ENCODE measurements at regions not wholly inside any gene's neighbourhood (a gene's known extent, or its start where the extent isn't known, plus 50 kb on each side); places are given as distances from the start of the nearest gene placed in this dataset.

DNA sequence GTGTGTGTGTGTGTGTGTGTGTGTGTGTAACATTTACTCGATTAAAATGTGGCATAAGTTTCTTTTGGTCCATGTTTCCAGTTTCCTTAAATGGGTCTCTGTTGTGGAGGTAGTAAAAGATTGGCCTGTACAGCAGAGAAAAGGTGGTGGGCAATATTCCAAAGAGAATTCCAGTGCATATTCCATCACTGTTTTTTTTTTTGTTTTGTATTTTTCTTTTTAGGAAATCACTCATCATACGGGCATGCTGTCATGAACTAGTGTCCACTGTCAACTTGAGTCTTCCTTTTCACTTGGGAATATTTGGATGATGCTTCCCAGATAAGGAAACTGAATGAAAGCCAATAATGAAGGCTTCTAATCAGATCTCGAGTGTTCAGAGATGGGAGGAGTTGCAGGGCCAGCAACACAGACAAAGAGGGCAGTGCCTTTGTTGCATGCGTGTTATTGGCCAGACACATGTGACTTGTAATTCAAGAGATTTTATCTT, 95.2 kb upstream of the PDGFD start (continued):
- TF ChIP-seq, protein P1, sequence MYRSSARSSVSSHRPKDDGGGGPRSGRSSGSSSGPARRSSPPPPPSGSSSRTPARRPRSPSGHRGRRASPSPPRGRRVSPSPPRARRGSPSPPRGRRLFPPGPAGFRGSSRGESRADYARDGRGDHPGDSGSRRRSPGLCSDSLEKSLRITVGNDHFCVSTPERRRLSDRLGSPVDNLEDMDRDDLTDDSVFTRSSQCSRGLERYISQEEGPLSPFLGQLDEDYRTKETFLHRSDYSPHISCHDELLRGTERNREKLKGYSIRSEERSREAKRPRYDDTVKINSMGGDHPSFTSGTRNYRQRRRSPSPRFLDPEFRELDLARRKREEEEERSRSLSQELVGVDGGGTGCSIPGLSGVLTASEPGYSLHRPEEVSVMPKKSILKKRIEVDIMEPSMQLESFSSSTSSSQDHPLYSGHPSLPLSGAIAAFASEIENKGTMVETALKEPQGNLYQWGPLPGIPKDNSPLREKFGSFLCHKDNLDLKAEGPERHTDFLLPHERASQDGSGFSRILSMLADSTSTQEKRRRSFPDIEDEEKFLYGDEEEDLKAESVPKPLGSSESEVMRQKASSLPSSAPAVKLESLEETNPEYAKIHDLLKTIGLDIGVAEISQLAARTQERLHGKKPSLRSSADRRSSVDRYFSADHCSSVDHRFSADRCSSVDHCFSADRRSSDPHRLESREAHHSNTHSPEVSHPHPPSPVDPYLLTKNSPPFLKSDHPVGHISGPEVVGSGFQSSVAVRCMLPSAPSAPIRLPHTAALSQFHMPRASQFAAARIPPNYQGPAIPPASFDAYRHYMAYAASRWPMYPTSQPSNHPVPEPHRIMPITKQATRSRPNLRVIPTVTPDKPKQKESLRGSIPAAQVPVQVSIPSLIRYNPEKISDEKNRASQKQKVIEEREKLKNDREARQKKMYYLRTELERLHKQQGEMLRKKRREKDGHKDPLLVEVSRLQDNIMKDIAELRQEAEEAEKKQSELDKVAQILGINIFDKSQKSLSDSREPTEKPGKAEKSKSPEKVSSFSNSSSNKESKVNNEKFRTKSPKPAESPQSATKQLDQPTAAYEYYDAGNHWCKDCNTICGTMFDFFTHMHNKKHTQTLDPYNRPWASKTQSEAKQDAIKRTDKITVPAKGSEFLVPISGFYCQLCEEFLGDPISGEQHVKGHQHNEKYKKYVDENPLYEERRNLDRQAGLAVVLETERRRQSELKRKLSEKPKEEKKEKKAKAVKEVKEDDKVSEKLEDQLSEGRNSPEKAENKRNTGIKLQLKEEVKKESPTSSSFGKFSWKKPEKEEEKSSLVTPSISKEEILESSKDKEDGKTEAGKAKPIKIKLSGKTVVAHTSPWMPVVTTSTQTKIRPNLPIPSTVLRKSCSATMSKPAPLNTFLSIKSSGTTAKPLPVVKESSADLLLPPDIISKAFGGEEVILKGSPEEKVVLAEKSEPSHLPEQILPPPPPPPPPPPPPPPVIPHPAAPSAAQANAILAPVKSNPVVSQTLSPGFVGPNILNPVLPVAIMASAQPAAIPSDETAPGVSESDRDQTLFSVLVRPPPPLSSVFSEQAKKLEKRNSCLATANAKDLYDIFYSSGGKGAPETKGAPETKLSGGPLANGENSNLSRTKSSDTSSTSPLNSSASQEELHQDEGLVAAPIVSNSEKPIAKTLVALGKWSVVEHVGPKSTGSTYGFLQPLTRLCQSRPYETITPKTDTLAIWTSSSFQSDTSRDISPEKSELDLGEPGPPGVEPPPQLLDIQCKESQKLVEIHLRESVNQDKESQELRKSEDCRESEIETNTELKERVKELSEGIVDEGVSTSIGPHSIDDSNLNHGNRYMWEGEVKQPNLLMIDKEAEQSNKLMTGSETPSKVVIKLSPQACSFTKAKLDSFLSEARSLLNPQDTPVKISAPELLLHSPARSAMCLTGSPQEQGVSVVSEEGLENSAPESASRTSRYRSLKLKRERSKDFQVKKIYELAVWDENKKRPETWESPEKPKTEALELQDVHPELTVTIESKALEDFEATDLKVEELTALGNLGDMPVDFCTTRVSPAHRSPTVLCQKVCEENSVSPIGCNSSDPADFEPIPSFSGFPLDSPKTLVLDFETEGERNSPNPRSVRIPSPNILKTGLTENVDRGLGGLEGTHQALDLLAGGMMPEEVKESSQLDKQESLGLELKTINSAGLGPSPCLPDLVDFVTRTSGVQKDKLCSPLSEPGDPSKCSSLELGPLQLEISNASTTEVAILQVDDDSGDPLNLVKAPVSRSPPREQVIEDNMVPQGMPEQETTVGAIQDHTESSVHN (IDR thresholded peaks at IDR 0.05; ENCODE audit: borderline replicate concordance in 1 of 2, low read depth in 1 of 2) = no peak
- TF ChIP-seq BRD9 (IDR thresholded peaks at IDR 0.05; ENCODE audit: low read depth, partially characterized antibody) (no peak), TEAD1 (CRISPR knock-in tag; IDR thresholded peaks at IDR 0.05) (no peak), BRD4 (IDR thresholded peaks at IDR 0.05) (no peak), PTRF (tag; IDR thresholded peaks at IDR 0.05) (no peak), ZEB2 (IDR thresholded peaks at IDR 0.05) (no peak)
- TF ChIP-seq, protein P2, sequence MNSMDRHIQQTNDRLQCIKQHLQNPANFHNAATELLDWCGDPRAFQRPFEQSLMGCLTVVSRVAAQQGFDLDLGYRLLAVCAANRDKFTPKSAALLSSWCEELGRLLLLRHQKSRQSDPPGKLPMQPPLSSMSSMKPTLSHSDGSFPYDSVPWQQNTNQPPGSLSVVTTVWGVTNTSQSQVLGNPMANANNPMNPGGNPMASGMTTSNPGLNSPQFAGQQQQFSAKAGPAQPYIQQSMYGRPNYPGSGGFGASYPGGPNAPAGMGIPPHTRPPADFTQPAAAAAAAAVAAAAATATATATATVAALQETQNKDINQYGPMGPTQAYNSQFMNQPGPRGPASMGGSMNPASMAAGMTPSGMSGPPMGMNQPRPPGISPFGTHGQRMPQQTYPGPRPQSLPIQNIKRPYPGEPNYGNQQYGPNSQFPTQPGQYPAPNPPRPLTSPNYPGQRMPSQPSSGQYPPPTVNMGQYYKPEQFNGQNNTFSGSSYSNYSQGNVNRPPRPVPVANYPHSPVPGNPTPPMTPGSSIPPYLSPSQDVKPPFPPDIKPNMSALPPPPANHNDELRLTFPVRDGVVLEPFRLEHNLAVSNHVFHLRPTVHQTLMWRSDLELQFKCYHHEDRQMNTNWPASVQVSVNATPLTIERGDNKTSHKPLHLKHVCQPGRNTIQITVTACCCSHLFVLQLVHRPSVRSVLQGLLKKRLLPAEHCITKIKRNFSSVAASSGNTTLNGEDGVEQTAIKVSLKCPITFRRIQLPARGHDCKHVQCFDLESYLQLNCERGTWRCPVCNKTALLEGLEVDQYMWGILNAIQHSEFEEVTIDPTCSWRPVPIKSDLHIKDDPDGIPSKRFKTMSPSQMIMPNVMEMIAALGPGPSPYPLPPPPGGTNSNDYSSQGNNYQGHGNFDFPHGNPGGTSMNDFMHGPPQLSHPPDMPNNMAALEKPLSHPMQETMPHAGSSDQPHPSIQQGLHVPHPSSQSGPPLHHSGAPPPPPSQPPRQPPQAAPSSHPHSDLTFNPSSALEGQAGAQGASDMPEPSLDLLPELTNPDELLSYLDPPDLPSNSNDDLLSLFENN (IDR thresholded peaks at IDR 0.05; ENCODE audit: low read depth in 2 of 2, low read length in 2 of 2) = no peak
- TF ChIP-seq, protein P3, sequence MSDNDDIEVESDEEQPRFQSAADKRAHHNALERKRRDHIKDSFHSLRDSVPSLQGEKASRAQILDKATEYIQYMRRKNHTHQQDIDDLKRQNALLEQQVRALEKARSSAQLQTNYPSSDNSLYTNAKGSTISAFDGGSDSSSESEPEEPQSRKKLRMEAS (CRISPR knock-in tag; IDR thresholded peaks at IDR 0.05) = no peak
- TF ChIP-seq, protein P4, sequence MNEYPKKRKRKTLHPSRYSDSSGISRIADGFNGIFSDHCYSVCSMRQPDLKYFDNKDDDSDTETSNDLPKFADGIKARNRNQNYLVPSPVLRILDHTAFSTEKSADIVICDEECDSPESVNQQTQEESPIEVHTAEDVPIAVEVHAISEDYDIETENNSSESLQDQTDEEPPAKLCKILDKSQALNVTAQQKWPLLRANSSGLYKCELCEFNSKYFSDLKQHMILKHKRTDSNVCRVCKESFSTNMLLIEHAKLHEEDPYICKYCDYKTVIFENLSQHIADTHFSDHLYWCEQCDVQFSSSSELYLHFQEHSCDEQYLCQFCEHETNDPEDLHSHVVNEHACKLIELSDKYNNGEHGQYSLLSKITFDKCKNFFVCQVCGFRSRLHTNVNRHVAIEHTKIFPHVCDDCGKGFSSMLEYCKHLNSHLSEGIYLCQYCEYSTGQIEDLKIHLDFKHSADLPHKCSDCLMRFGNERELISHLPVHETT (CRISPR knock-in tag; conservative IDR thresholded peaks at IDR 0.05 in 1 of 2, IDR thresholded peaks at IDR 0.05 in 1 of 2) = no peak
- TF ChIP-seq, protein P5, sequence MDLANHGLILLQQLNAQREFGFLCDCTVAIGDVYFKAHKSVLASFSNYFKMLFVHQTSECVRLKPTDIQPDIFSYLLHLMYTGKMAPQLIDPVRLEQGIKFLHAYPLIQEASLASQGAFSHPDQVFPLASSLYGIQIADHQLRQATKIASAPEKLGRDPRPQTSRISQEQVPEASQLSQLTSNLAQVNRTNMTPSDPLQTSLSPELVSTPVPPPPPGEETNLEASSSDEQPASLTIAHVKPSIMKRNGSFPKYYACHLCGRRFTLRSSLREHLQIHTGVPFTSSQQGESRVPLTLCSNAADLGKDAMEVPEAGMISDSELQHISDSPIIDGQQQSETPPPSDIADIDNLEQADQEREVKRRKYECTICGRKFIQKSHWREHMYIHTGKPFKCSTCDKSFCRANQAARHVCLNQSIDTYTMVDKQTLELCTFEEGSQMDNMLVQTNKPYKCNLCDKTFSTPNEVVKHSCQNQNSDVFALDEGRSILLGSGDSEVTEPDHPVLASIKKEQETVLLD (IDR thresholded peaks at IDR 0.05) = no peak

Data from K562 (cell line).